ENCODE measurements at regions not wholly inside any gene's neighbourhood (a gene's known extent, or its start where the extent isn't known, plus 50 kb on each side); places are given as distances from the start of the nearest gene placed in this dataset.
A peak's percentile ranks its signal among the peaks of the same experiment; 100 is the strongest.

- Histone ChIP-seq H3K4me2 (ENCODE audit: control insufficient read depth, extremely low read depth, insufficient read depth, low read depth, low read length) (peak overlapping the region; percentile 100), H3K9me3 (ENCODE audit: control insufficient read depth, low read depth, low read length) (no peaks in the 10 kb centered on the region), H3K9ac (ENCODE audit: control insufficient read depth, extremely low read depth, insufficient read depth, low read length) (peak overlapping the region; percentile 95), H4K20me1 (ENCODE audit: control insufficient read depth, extremely low read depth, insufficient read depth, low read length) (no peaks in the 10 kb centered on the region), H3K36me3 (ENCODE audit: control insufficient read depth in 2 of 2, extremely low read depth in 1 of 2, insufficient read depth in 2 of 2, low read length in 2 of 2) (peaks cover 3 to 4% of the 10 kb centered on the region in 2 experiments), H3K4me1 (ENCODE audit: control insufficient read depth, extremely low read depth, insufficient read depth, low read length) (peaks cover 45% of the 10 kb centered on the region), H2AFZ (ENCODE audit: control insufficient read depth, low read length) (no peak overlapping the region), H3K4me3 (ENCODE audit: control insufficient read depth in 2 of 3, extremely low read depth in 1 of 3, insufficient read depth in 2 of 3, low read depth in 1 of 3, low read length in 3 of 3) (peak overlapping the region; percentile 11 to 67 (median 54)), H3K9me1 (ENCODE audit: control insufficient read depth, extremely low read depth, insufficient read depth, low read length) (peaks cover 2% of the 10 kb centered on the region), H3K27me3 (ENCODE audit: control insufficient read depth, extremely low read depth, insufficient read depth, low read length) (no peaks in the 10 kb centered on the region), H3K79me2 (ENCODE audit: control insufficient read depth, insufficient read depth, low read length) (peaks cover 95% of the 10 kb centered on the region), H3K27ac (ENCODE audit: control insufficient read depth, insufficient read depth, low read length) (peak overlapping the region; percentile 98)
- FAIRE-seq (peak; percentile 46), DNase-seq (ENCODE audit: low read depth, low spot score) (no peak)
- dilution Hi-C loops (cut with MboI; ENCODE audit: extremely low pct_ligation_motif_present, low sequenced_read_pairs) = no loop called here
- TF ChIP-seq EZH2 (IDR thresholded peaks at IDR 0.05; ENCODE audit: low read length) (no peak), CTCF (optimal IDR thresholded peaks at IDR 0.05 in 1 of 3, IDR thresholded peaks at IDR 0.05 in 1 of 3, conservative IDR thresholded peaks at IDR 0.05 in 1 of 3; ENCODE audit: extremely low read depth in 1 of 3, insufficient read depth in 2 of 3, low read length in 3 of 3) (no peak)
These were observed 85.9 kb upstream of the PPARA start for GRCh38 chr22:46064228-46064965.

GRCh38 chr22:46064966-46065666 lies 85.2 kb upstream of the PPARA start:
- Histone ChIP-seq H4K20me1 (ENCODE audit: control insufficient read depth, extremely low read depth, insufficient read depth, low read length) (no peaks in the 10 kb centered on the region), H3K79me2 (ENCODE audit: control insufficient read depth, insufficient read depth, low read length) (peaks cover 94% of the 10 kb centered on the region), H3K27me3 (ENCODE audit: control insufficient read depth, extremely low read depth, insufficient read depth, low read length) (no peaks in the 10 kb centered on the region), H3K36me3 (ENCODE audit: control insufficient read depth in 2 of 2, extremely low read depth in 1 of 2, insufficient read depth in 2 of 2, low read length in 2 of 2) (peaks cover 3 to 4% of the 10 kb centered on the region in 2 experiments), H3K9ac (ENCODE audit: control insufficient read depth, extremely low read depth, insufficient read depth, low read length) (peak overlapping the region; percentile 95), H3K4me1 (ENCODE audit: control insufficient read depth, extremely low read depth, insufficient read depth, low read length) (peaks cover 45% of the 10 kb centered on the region), H3K4me3 (ENCODE audit: control insufficient read depth in 2 of 3, extremely low read depth in 1 of 3, insufficient read depth in 2 of 3, low read depth in 1 of 3, low read length in 3 of 3) (peak overlapping the region; percentile 11 to 67 (median 54)), H3K27ac (ENCODE audit: control insufficient read depth, insufficient read depth, low read length) (peak overlapping the region; percentile 98), H3K9me1 (ENCODE audit: control insufficient read depth, extremely low read depth, insufficient read depth, low read length) (peaks cover 2% of the 10 kb centered on the region), H2AFZ (ENCODE audit: control insufficient read depth, low read length) (no peak overlapping the region), H3K4me2 (ENCODE audit: control insufficient read depth, extremely low read depth, insufficient read depth, low read depth, low read length) (peak overlapping the region; percentile 100), H3K9me3 (ENCODE audit: control insufficient read depth, low read depth, low read length) (no peaks in the 10 kb centered on the region)
- dilution Hi-C loops (cut with MboI; ENCODE audit: extremely low pct_ligation_motif_present, low sequenced_read_pairs) = no loop called here
- TF ChIP-seq EZH2 (IDR thresholded peaks at IDR 0.05; ENCODE audit: low read length) (no peak), CTCF (optimal IDR thresholded peaks at IDR 0.05 in 1 of 3, IDR thresholded peaks at IDR 0.05 in 1 of 3, conservative IDR thresholded peaks at IDR 0.05 in 1 of 3; ENCODE audit: extremely low read depth in 1 of 3, insufficient read depth in 2 of 3, low read length in 3 of 3) (no peak)
- FAIRE-seq (peak; percentile 9), DNase-seq (ENCODE audit: low read depth, low spot score) (no peak)
